WTC11 (cell line): ENCODE measurements at regions not wholly inside any gene's neighbourhood (a gene's known extent, or its start where the extent isn't known, plus 50 kb on each side); places are given as distances from the start of the nearest gene placed in this dataset.

Experiments used
- ATAC-seq: fragments of 200-7000 bp; cut with Tn5 transposase; 2 replicates; pipeline ENCODE4 v1.10.0; 2021; ENCODE audit warnings: mild to moderate bottlenecking, moderate library complexity
- CTCF ChIA-PET: fragments of 300-600 bp; sonication (Branson Sonifier 250); formaldehyde crosslinking; loops from one replicate; lab custom pipeline; 2021; ENCODE audit warnings: antibody characterized with exemption; lab: Charles Lee
- POLR2A ChIA-PET: fragments of 350-600 bp; sonication (Branson Sonifier 250); formaldehyde crosslinking; loops from one replicate; lab custom pipeline; 2021; ENCODE audit warnings: antibody characterized with exemption; lab: Charles Lee
- DNase-seq: peaks from one replicate; pipeline ENCODE4 v3.0.0; 2021; ENCODE audit warnings: low spot score
- H3K27ac Mint-ChIP-seq: 2 replicates; pipeline ENCODE4 v1.8.0; 2021; ENCODE audit warnings: mixed read lengths
- H3K27me3 Mint-ChIP-seq: 2 replicates; pipeline ENCODE4 v1.8.0; 2021; ENCODE audit warnings: low read depth, mild to moderate bottlenecking, moderate library complexity, mixed read lengths
- H3K36me3 Mint-ChIP-seq: 2 replicates; pipeline ENCODE4 v1.8.0; 2021; ENCODE audit warnings: mixed read lengths
- H3K4me1 Mint-ChIP-seq: 2 replicates; pipeline ENCODE4 v1.8.0; 2022; ENCODE audit warnings: mixed read lengths
- H3K4me3 Mint-ChIP-seq: 2 replicates; pipeline ENCODE4 v1.8.0; 2021; ENCODE audit warnings: mild to moderate bottlenecking, moderate library complexity, mixed read lengths
- H3K9me3 Mint-ChIP-seq: 2 replicates; pipeline ENCODE4 v1.8.0; 2021; ENCODE audit warnings: mixed read lengths
- CREB1 ChIP-seq: sonication (generic); formaldehyde crosslinking; IDR thresholded peaks from 2 replicates; pipeline ENCODE4 v1.8.0; 2023; ENCODE audit warnings: mild to moderate bottlenecking, missing genetic modification reagents
- EMX1 ChIP-seq: fragments of 250-450 bp; sonication (Bioruptor Pico); IDR thresholded peaks from 2 replicates; pipeline ENCODE4 v1.8.0; 2021; ENCODE audit warnings: mild to moderate bottlenecking
- ESRRA ChIP-seq: sonication (generic); formaldehyde crosslinking; IDR thresholded peaks from 2 replicates; pipeline ENCODE4 v1.8.1; 2022; ENCODE audit warnings: mild to moderate bottlenecking, missing genetic modification reagents, borderline replicate concordance
- RORB ChIP-seq: fragments of 250-450 bp; sonication (Bioruptor Pico); IDR thresholded peaks from 2 replicates; pipeline ENCODE4 v1.9.0; 2021; ENCODE audit warnings: mild to moderate bottlenecking
- SMAD3 ChIP-seq: sonication (generic); formaldehyde crosslinking; IDR thresholded peaks from 2 replicates; pipeline ENCODE4 v1.8.0; 2022; ENCODE audit warnings: missing genetic modification reagents, mild to moderate bottlenecking, borderline replicate concordance
- SOX15 ChIP-seq: fragments of 250-450 bp; sonication (Bioruptor Pico); IDR thresholded peaks from 2 replicates; pipeline ENCODE4 v1.9.0; 2021; ENCODE audit warnings: mild to moderate bottlenecking
- ZBTB21 ChIP-seq: sonication (generic); formaldehyde crosslinking; IDR thresholded peaks from 2 replicates; pipeline ENCODE4 v1.8.1; 2023; ENCODE audit warnings: mild to moderate bottlenecking, missing genetic modification reagents, borderline replicate concordance
- ZNF138 ChIP-seq: sonication (generic); formaldehyde crosslinking; conservative IDR thresholded peaks from 2 replicates; pipeline ENCODE4 v1.8.1; 2022; ENCODE audit warnings: mild to moderate bottlenecking, moderate library complexity, missing genetic modification reagents
- ZNF263 ChIP-seq: sonication (generic); formaldehyde crosslinking; IDR thresholded peaks from 2 replicates; pipeline ENCODE4 v1.8.1; 2022; ENCODE audit warnings: low read depth, mild to moderate bottlenecking, moderate library complexity, missing genetic modification reagents
- ZNF396 ChIP-seq: fragments of 250-450 bp; sonication (Bioruptor Pico); IDR thresholded peaks from 2 replicates; pipeline ENCODE4 v1.8.0; 2021; ENCODE audit warnings: mild to moderate bottlenecking, moderate library complexity, borderline replicate concordance
- TF ChIP-seq, protein P1 (sequence below): fragments of 250-450 bp; sonication (Bioruptor Pico); IDR thresholded peaks from 2 replicates; pipeline ENCODE4 v1.9.0; 2021; ENCODE audit warnings: moderate library complexity, mild to moderate bottlenecking, inconsistent platforms, borderline replicate concordance
- TF ChIP-seq, protein P2 (sequence below): sonication (generic); formaldehyde crosslinking; IDR thresholded peaks from 2 replicates; pipeline ENCODE4 v1.8.1; 2022; ENCODE audit warnings: mild to moderate bottlenecking, moderate library complexity, missing genetic modification reagents
- TF ChIP-seq, protein P3 (sequence below): sonication (generic); formaldehyde crosslinking; IDR thresholded peaks from 2 replicates; pipeline ENCODE4 v1.8.0; 2022; ENCODE audit warnings: mild to moderate bottlenecking, missing genetic modification reagents
- TF ChIP-seq, protein P4 (sequence below): sonication (generic); formaldehyde crosslinking; IDR thresholded peaks from 2 replicates; pipeline ENCODE4 v1.8.0; 2023; ENCODE audit warnings: missing genetic modification reagents
- TF ChIP-seq, protein P5 (sequence below): fragments of 250-450 bp; sonication (Bioruptor Pico); conservative IDR thresholded peaks from 2 replicates; pipeline ENCODE4 v1.9.0; 2021; ENCODE audit warnings: mild to moderate bottlenecking
- TF ChIP-seq, protein P6 (sequence below): fragments of 250-450 bp; sonication (Bioruptor Pico); IDR thresholded peaks from 2 replicates; pipeline ENCODE4 v1.9.0; 2021; ENCODE audit warnings: mild to moderate bottlenecking

DNA sequence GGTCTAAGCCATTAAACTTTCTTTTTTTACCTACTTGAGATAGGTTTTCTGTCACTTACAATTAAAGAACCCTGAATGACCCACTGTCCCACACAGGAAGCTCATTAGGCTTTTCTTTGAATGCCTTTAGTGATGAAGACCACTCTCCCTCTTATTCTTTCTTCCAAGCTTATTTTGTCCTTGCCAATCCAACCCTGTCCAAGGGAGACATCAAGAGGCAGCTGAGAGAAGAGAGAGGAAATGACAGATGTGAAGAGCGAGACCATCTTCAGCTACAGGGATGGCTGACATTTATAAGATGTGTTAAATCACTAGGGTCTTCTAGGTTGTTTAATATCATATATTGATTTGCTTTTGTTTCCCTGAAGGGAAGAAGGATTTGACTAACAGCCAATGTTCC, 133.5 kb downstream of the FAM114A2 start:
- POLR2A ChIA-PET, result no interaction called here
- Mint-ChIP-seq H3K4me1 (no peaks in the 10 kb centered on the region), H3K36me3 (no peaks in the 10 kb centered on the region), H3K4me3 (no peak overlapping the region), H3K27ac (no peak overlapping the region), H3K27me3 (no peaks in the 10 kb centered on the region), H3K9me3 (0 out of 2 replicates have a peak, but pooled peaks cover under 1% of the 10 kb centered on the region)
- no peak for TF ChIP-seq EMX1 (CRISPR knock-in tag)
- TF ChIP-seq, protein P1, sequence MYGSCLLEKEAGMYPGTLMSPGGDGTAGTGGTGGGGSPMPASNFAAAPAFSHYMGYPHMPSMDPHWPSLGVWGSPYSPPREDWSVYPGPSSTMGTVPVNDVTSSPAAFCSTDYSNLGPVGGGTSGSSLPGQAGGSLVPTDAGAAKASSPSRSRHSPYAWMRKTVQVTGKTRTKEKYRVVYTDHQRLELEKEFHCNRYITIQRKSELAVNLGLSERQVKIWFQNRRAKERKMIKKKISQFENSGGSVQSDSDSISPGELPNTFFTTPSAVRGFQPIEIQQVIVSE (CRISPR knock-in tag), result no peak
- TF ChIP-seq, protein P2, sequence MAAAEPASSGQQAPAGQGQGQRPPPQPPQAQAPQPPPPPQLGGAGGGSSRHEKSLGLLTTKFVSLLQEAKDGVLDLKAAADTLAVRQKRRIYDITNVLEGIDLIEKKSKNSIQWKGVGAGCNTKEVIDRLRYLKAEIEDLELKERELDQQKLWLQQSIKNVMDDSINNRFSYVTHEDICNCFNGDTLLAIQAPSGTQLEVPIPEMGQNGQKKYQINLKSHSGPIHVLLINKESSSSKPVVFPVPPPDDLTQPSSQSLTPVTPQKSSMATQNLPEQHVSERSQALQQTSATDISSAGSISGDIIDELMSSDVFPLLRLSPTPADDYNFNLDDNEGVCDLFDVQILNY (CRISPR knock-in tag), result no peak
- TF ChIP-seq, protein P3, sequence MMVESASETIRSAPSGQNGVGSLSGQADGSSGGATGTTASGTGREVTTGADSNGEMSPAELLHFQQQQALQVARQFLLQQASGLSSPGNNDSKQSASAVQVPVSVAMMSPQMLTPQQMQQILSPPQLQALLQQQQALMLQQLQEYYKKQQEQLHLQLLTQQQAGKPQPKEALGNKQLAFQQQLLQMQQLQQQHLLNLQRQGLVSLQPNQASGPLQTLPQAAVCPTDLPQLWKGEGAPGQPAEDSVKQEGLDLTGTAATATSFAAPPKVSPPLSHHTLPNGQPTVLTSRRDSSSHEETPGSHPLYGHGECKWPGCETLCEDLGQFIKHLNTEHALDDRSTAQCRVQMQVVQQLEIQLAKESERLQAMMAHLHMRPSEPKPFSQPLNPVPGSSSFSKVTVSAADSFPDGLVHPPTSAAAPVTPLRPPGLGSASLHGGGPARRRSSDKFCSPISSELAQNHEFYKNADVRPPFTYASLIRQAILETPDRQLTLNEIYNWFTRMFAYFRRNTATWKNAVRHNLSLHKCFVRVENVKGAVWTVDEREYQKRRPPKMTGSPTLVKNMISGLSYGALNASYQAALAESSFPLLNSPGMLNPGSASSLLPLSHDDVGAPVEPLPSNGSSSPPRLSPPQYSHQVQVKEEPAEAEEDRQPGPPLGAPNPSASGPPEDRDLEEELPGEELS (CRISPR knock-in tag), result no peak
- no peak for TF ChIP-seq ESRRA (CRISPR knock-in tag)
- TF ChIP-seq, protein P4, sequence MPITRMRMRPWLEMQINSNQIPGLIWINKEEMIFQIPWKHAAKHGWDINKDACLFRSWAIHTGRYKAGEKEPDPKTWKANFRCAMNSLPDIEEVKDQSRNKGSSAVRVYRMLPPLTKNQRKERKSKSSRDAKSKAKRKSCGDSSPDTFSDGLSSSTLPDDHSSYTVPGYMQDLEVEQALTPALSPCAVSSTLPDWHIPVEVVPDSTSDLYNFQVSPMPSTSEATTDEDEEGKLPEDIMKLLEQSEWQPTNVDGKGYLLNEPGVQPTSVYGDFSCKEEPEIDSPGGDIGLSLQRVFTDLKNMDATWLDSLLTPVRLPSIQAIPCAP, result no peak
- no peak for TF ChIP-seq ZNF396 (CRISPR knock-in tag)
- TF ChIP-seq, protein P5, sequence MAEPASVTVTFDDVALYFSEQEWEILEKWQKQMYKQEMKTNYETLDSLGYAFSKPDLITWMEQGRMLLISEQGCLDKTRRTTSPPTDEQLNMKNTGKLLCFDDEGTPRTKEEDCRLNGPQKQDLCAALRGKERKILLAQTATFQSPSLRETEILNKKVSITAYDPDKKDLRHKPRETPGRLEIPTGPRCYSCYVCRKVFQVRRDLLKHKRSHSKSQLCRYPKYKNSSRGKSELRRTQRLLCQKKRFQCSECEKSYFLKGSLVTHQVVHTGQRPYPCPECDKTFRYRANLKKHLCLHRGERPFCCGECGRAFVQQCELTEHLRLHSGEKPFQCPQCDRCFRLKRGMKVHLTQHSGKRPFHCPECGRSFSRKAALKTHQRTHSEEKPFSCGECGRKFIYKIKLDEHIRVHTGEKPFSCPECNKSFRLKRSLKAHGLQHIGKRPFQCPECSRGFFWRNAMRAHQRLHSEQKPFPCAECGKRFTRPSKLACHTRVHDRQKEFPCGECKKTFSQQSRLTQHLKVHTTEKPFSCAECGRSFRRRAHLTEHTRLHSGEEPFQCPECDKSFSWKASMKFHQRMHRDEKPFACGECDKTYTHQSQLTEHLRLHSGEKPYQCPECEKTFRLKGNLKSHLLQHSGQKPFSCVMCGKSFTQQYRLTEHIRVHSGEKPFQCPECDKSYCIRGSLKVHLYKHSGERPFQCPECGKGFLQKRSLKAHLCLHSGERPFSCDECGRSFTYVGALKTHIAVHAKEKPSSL (CRISPR knock-in tag), result no peak
- TF ChIP-seq ZNF138 (CRISPR knock-in tag), result no peak
- no peak for TF ChIP-seq SOX15 (CRISPR knock-in tag)
- no peak for DNase-seq
- CTCF ChIA-PET, result interaction anchor here (0.7 kb wide), 2 partner anchors 59 to 78 kb away, joined by 3 read pairs; no protein-coding TSS in a partner anchor
- ATAC-seq, result no peak

DNA sequence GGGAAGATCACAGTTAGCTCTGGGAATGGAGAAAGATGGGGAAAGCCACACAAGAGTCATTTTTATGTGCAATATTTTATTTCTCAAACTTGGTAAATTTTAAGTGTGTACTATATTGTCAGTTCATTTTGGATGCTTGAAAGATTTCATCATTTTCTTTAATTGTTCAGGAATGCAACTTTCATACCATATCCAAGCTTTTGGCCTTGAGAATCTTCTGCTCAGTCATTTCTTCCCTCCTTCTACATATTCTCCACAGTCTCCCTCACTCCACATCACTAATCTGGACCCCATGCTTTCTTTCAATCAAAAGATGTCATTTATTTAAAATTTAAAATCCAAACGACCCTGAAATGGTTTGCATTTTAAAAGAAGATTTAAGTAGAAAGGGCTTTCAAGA, 135.4 kb downstream of the FAM114A2 start:
- DNase-seq, result no peak
- Mint-ChIP-seq H3K36me3 (no peaks in the 10 kb centered on the region), H3K4me3 (no peak overlapping the region), H3K9me3 (no peaks in the 10 kb centered on the region), H3K27me3 (no peaks in the 10 kb centered on the region), H3K27ac (no peak overlapping the region), H3K4me1 (no peaks in the 10 kb centered on the region)
- ATAC-seq, result no peak
- CTCF ChIA-PET, result no interaction called here
- POLR2A ChIA-PET, result no interaction called here
- TF ChIP-seq RORB, result no peak
- no peak for TF ChIP-seq CREB1 (CRISPR knock-in tag)
- TF ChIP-seq SMAD3 (CRISPR knock-in tag), result no peak
- TF ChIP-seq, protein P6, sequence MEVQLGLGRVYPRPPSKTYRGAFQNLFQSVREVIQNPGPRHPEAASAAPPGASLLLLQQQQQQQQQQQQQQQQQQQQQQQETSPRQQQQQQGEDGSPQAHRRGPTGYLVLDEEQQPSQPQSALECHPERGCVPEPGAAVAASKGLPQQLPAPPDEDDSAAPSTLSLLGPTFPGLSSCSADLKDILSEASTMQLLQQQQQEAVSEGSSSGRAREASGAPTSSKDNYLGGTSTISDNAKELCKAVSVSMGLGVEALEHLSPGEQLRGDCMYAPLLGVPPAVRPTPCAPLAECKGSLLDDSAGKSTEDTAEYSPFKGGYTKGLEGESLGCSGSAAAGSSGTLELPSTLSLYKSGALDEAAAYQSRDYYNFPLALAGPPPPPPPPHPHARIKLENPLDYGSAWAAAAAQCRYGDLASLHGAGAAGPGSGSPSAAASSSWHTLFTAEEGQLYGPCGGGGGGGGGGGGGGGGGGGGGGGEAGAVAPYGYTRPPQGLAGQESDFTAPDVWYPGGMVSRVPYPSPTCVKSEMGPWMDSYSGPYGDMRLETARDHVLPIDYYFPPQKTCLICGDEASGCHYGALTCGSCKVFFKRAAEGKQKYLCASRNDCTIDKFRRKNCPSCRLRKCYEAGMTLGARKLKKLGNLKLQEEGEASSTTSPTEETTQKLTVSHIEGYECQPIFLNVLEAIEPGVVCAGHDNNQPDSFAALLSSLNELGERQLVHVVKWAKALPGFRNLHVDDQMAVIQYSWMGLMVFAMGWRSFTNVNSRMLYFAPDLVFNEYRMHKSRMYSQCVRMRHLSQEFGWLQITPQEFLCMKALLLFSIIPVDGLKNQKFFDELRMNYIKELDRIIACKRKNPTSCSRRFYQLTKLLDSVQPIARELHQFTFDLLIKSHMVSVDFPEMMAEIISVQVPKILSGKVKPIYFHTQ (CRISPR knock-in tag), result no peak
- TF ChIP-seq ZNF263, result no peak
- TF ChIP-seq ZBTB21 (CRISPR knock-in tag), result no peak
- TF ChIP-seq, all 79 proteins: peak for 0
